ENCODE measurements at regions not wholly inside any gene's neighbourhood (a gene's known extent, or its start where the extent isn't known, plus 50 kb on each side); places are given as distances from the start of the nearest gene placed in this dataset.

GRCh38 chr13:37925878-37926473 lies 56.4 kb upstream of the TRPC4 start:
- no peak for ATAC-seq
- no peaks in the 10 kb centered on the region for H3K9me3 Mint-ChIP-seq
- H3K27ac Mint-ChIP-seq = no peak overlapping the region
- no peak overlapping the region for H3K4me3 Mint-ChIP-seq
- no peaks in the 10 kb centered on the region for H3K27me3 Mint-ChIP-seq
- H3K4me1 Mint-ChIP-seq (ENCODE audit: low read depth in 2 of 2) = no peaks in the 10 kb centered on the region
- no peaks in the 10 kb centered on the region for H3K36me3 Mint-ChIP-seq
- no peak for DNase-seq (ENCODE audit: low spot score)

GRCh38 chr13:37923236-37923635 lies 53.7 kb upstream of the TRPC4 start:
- H3K27me3 Mint-ChIP-seq = no peaks in the 10 kb centered on the region

GRCh38 chr13:37919329-37919880 lies 49.8 kb upstream of the TRPC4 start:
- Mint-ChIP-seq H3K4me1 (ENCODE audit: low read depth in 2 of 2) (no peaks in the 10 kb centered on the region), H3K27me3 (no peaks in the 10 kb centered on the region), H3K4me3 (no peak overlapping the region), H3K9me3 (peaks cover 3% of the 10 kb centered on the region), H3K27ac (no peak overlapping the region), H3K36me3 (no peaks in the 10 kb centered on the region)
- DNase-seq (ENCODE audit: low spot score) = no peak
- ATAC-seq = no peak

More at GRCh38 chr13:37923236-37923635, 53.7 kb upstream of the TRPC4 start:
- no peak for DNase-seq (ENCODE audit: low spot score)
- Mint-ChIP-seq H3K27ac (no peak overlapping the region), H3K9me3 (no peaks in the 10 kb centered on the region), H3K36me3 (no peaks in the 10 kb centered on the region), H3K4me1 (ENCODE audit: low read depth in 2 of 2) (no peaks in the 10 kb centered on the region), H3K4me3 (no peak overlapping the region)
- ATAC-seq = no peak

Data from natural killer cell treated with Interleukin-12 subunit alpha and Interleukin-12 subunit beta and Interleukin-15 and Interleukin-18, amount 100 ng/mL, for 72 hours (primary cell).